ENCODE measurements at regions not wholly inside any gene's neighbourhood (a gene's known extent, or its start where the extent isn't known, plus 50 kb on each side); places are given as distances from the start of the nearest gene placed in this dataset.

- H3K4me3 ChIP-seq = no peak overlapping the region
- no peaks in the 10 kb centered on the region for H3K9me3 ChIP-seq (replicated peaks in 1 of 3)
- intact Hi-C loops (cut with DNase I) = no loop called here
- no peaks in the 10 kb centered on the region for H3K36me3 ChIP-seq (replicated peaks in 1 of 2)
- no peak for DNase-seq
- no peak overlapping the region for H3K27ac ChIP-seq
- no peaks in the 10 kb centered on the region for H3K4me1 ChIP-seq (replicated peaks in 1 of 2)
- WGBS, 4 donors = 63 to 76% (median 72%) methylated on average over 3 of the region's 3 CpGs
- TF ChIP-seq CTCF (IDR thresholded peaks at IDR 0.05) = no peak
- no peaks in the 10 kb centered on the region for H3K27me3 ChIP-seq
These were observed 166.6 kb upstream of the NFIB start for GRCh38 chr9:14480526-14480925.

GRCh38 chr9:14479163-14479560, 165.2 kb upstream of the NFIB start:
- DNase-seq = no peak
- Histone ChIP-seq H3K9me3 (replicated peaks in 1 of 3) (no peaks in the 10 kb centered on the region), H3K27ac (no peak overlapping the region), H3K4me1 (replicated peaks in 1 of 2) (no peaks in the 10 kb centered on the region), H3K27me3 (no peaks in the 10 kb centered on the region), H3K4me3 (no peak overlapping the region), H3K36me3 (replicated peaks in 1 of 2) (no peaks in the 10 kb centered on the region)
- intact Hi-C loops (cut with DNase I) = no loop called here
- WGBS, 4 donors = 76 to 100% (median 86%) methylated on average over 1 of the region's 1 CpG
- TF ChIP-seq CTCF (IDR thresholded peaks at IDR 0.05) (no peak), POLR2A (IDR thresholded peaks at IDR 0.05) (no peak)

GRCh38 chr9:14478175-14479162, 164.5 kb upstream of the NFIB start:
- Histone ChIP-seq H3K27ac (no peak overlapping the region), H3K36me3 (replicated peaks in 1 of 2) (no peaks in the 10 kb centered on the region), H3K4me3 (no peak overlapping the region), H3K4me1 (replicated peaks in 1 of 2) (no peaks in the 10 kb centered on the region), H3K9me3 (replicated peaks in 1 of 3) (no peaks in the 10 kb centered on the region), H3K27me3 (no peaks in the 10 kb centered on the region)
- TF ChIP-seq POLR2A (IDR thresholded peaks at IDR 0.05) (no peak), CTCF (IDR thresholded peaks at IDR 0.05) (no peak)
- intact Hi-C loops (cut with DNase I) = no loop called here
- WGBS, 4 donors = 66 to 78% (median 71%) methylated on average over 3 of the region's 3 CpGs
- DNase-seq = no peak

- H3K27ac ChIP-seq = no peak overlapping the region
- intact Hi-C loops (cut with DNase I) = no loop called here
- no peaks in the 10 kb centered on the region for H3K4me1 ChIP-seq (replicated peaks in 1 of 2)
- no peak for DNase-seq
- H3K4me3 ChIP-seq = no peak overlapping the region
- WGBS, 4 donors = 72 to 78% (median 73%) methylated on average over 4 of the region's 4 CpGs
- no peaks in the 10 kb centered on the region for H3K36me3 ChIP-seq (replicated peaks in 1 of 2)
- TF ChIP-seq CTCF (IDR thresholded peaks at IDR 0.05) (no peak), POLR2A (IDR thresholded peaks at IDR 0.05) (no peak)
- no peaks in the 10 kb centered on the region for H3K9me3 ChIP-seq (replicated peaks in 1 of 3)
- H3K27me3 ChIP-seq = no peaks in the 10 kb centered on the region
These were observed 157.1 kb upstream of the NFIB start for GRCh38 chr9:14471041-14471440.

Data from adrenal gland (tissue), 9 donors.